ENCODE measurements at regions not wholly inside any gene's neighbourhood (a gene's known extent, or its start where the extent isn't known, plus 50 kb on each side); places are given as distances from the start of the nearest gene placed in this dataset.

DNA sequence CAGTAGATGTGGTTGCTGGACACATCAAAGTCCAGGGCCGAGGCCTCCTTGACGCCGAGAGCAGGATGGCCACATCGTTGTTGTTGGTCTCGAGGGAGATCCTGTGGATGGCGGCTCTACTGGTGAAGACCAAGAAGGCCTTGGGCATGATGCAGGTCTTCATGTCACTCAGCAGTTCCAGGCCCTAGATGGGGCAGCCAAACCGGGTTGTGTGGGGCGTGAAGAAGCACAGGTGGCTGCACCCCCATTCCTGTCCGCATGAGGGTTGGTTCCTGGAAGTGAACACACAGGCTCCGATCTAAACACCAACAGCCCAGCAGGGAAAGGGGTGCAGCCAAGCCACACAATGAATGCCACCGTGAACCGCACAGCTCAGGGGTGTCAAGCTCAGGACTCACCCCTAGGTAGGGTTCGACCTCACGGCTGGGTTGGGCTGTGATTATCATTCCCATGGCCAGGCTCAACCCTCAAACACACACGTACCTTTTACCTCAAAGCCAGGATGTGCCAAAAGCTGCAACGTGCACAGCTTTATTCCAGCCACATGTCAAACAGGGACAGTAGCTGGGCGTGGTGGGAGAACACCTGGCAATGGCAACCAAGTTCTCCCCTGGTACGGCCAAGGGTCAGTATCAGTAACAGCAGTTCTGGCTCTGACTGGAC lies 132.3 kb downstream of the CRYBB2 start:
- no peak for DNase-seq

DNA sequence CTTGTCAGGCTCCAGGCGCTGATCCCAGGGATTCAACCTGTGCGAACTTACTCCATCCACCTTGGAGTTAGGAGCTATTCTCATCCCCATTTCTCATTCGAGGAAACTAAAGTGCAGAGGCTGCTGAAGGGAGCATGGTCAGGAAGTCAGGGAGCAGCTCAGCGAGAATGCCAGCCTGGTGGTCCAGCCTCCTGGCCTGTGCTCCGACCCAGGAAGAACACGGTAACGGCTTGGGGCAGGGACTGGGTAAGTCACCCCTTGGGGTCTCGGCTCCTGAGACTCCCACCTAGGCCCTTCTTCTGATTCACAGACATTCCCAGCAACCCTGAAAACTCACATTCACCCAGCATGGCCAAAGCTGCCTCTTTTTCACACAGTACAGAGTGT lies 132.8 kb downstream of the CRYBB2 start:
- no peak for DNase-seq

DNA sequence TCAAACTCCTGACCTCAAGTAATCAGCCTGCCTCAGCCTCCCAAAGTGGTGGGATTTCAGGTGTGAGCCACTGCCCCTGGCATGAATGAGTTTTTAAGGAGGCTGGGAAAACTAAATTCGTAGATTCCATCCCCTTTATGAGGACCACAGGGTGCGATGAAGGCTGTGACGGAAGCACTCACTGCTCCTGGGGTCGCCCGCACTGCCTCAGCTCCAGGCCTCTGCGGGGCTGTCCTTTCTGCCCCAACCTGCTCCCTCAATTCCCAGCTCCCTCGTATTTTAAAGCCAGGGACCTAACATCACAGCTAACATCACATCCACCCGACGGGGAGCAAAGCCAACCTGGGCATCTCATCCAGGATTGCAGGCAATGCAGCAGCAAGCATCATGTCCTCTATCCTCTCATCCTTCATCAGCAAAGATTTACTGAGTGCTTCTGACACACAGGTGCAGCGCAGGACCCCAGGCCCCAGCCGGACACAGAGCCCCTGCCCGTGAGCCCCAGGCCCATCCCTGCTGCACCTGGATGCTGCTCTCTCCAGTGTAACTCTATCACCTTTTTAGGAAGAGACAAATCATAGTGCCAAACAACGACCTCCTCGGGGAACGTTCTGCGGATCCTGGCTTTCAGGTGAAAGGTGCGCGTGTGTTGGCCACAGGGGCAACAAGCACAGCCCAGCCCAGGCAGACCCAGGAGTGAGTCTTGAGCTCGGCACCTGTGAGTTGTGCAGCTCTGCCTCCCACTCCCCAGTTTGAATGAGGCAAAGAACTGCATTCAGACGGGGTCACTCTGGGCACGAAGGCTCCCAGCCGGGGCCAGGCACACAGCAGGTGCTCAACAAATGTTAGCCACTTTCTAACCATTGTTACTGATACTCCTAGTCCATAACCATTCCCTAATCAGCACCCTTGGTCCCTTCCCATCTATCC lies 134.3 kb downstream of the CRYBB2 start:
- DNase-seq = no peak

DNA sequence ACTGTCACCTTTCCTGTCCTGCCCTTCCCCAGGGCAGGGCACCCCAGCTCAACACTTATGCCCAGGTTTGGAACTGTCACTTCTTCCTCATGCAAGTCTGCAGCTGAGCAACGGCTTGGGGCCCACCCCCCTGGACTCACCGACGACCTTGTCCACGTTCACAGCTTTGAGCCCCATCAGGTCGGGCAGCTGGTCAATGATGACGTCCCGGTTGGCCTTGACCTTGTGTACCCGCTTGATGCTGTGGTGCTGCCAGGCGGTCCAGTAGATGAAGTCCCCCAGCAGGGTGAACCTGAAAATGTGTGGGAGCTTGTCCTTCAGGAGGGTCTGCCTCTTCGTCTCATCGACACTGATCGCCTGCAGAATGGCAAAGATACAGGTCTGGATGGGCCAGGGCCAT lies 135.0 kb downstream of the CRYBB2 start:
- no peak for DNase-seq

DNA sequence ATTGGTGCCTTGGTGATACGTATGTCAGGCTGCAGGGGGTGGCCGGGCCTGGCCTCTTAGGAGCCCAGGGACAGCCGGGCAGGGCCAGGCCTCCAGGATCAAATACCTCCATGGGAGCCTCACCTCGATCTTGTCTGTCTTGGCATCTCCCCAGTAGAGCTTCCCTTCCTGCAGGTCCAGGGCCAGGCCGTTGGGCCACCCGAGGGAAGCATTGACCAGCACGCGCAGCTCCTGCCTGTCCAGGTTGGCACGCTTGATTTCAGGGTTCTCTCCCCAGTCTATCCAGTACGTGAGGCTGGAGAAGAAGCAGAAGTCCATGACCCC lies 137.7 kb downstream of the CRYBB2 start:
- no peak for DNase-seq

GRCh38 chr22:25357606-25358420 lies 138.4 kb downstream of the CRYBB2 start:
- DNase-seq = no peak

DNA sequence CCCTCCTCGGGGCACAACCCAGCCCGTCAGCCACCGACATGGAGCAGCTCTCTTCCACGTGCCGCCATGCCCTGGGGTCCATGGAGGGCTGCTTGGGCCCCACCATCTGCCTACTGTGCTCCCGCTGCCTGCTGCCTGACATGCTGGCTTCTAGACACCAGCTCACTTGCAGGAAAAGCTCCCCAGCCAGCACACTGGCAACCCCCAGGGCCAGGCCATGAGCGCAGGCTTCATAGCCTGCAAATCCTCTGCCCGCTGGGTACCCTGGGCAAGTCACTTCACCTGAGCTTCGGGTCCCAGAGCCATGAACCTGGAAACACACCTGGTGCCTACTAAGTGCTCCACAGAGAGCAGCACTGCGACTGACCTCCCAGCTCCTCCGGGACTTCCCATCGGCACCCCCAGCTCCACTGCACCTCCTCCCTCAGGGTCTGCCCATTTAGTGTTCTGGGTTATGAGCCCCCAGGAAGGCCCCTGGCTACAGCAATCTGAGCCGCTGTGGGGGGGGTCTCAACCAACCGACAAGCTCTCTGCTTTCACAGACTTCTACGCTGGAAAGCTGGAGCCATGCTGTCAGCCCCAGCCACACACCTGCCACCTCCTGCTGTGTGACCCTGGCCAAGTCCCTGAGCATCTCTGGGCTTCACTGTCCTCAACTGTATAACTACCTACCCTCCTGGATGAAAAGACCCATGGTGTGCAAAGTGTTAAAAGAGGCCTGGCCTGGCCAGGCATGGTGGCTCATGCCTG lies 139.2 kb downstream of the CRYBB2 start:
- no peak for DNase-seq

- DNase-seq = no peak
Observed at GRCh38 chr22:25359601-25360261, 140.3 kb downstream of the CRYBB2 start.

DNA sequence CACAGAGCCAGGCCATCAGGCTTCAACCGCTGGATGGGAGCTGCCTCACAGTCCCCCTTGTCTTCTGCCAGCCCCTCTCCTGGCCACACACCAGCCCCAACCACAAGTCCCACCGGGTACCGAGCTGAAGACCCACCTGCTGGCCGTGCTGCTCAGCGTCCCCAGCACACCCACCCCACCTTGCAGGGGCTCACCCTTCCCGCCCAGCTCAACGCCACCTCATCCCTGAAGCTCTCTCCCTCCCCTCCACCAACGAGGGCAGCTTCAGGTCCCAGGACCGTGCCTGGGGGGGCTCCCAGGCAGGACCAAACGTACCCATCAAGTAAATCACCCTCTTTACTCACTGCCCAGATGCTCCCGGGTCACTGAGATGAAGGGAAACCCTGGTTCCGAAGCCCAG lies 141.0 kb downstream of the CRYBB2 start:
- no peak for DNase-seq

DNA sequence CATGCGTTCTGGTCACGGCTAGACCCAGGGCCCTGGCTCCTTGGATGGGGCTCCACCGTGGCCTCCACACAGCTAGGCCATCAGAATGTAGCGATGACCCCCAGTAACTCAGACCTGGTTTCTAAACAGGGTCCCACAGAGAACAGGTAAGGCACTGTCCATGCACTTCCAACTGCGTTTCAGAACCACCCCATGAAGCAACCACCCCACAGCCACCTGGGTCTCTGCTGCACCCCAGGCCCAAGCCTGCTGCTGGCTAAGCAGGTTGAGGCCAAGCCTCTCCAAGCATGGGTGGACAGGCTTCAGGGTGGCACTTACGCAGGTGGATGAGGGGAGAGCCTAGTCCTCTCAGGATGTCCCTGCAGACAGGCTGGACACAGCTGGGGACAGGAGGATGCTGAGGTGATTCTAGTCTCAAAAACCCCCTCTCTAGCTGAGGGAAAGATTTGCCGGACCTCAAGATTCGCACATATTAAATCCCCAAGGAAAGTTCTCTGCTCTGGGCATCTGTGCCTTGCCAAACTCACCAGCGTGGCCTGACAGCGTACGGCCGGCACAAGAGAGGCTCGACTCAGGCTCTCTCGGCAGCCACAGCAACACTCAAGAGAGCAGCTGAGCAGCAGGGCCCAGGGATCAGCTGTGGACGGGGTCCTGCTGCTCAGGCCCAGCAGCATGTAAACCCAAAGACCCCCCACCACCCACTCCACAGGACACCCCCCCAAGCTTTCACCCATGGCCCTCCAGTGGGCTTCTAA lies 141.6 kb downstream of the CRYBB2 start:
- DNase-seq = no peak

DNA sequence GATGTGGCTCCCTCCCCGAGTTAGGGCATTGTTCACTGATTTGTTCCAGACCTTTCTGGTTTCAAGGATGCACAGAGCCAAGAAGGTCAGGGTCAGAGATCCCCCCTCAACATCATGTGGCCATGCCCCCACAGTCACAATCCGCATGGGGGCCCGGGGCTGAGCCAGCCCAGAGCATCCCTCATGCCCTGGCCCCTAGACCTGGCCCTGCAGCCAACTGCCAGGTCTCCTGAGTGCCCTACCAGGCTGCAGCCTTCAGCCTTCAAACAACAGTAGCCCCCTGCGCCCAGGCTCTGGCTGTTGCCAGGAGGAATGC lies 142.4 kb downstream of the CRYBB2 start:
- no peak for DNase-seq

GRCh38 chr22:25362215-25362882 lies 142.9 kb downstream of the CRYBB2 start:
- peak; percentile 63 for DNase-seq

DNA sequence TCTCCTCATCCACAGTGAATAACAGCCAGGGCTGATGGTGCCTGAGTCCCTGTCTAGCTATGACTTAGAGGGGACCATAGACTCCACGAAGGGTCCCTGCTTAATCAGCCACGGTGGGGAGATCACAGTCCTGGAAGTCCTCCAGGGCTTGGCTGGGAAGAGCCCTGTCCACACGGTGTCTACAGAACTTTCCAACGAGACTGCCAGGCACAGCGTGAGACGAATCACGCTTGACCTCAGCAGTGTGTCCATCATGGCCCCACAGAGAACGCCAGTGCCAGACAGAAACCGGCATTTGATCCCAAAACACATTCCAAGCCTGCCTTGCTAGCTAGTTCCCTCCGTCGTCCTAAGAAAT lies 143.4 kb downstream of the CRYBB2 start:
- DNase-seq = no peak

- DNase-seq = no peak
Observed at GRCh38 chr22:25363474-25363873, 144.0 kb downstream of the CRYBB2 start.

GRCh38 chr22:25364281-25364680 lies 144.8 kb downstream of the CRYBB2 start:
- DNase-seq = no peak

DNA sequence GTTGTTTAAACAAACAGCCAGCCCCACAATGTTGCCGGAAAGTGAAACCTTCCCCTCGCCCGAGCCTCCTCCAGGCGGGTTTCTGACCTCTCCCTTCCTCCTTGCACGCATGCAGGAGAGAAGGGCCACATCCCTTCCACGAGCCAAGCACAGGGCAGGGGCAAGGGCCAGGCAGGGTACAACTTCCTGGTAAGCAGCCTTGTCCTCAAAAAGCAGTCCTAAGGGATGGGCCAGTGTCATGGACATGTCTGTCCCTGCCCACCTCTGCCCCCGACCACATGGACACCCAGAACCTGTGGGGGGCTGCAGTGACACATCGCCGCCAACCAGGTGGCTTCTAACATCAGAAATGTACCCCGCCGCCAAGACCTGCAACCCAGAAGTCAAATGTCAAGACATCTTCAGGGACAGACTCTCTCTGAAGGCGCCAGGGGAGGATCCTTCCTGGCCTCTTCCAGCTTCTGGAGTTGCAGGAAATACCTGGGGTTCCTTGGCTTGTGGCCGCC lies 145.3 kb downstream of the CRYBB2 start:
- DNase-seq = no peak

GRCh38 chr22:25365491-25366261 lies 146.2 kb downstream of the CRYBB2 start:
- no peak for DNase-seq

GRCh38 chr22:25366408-25366807 lies 147.0 kb downstream of the CRYBB2 start:
- no peak for DNase-seq

DNA sequence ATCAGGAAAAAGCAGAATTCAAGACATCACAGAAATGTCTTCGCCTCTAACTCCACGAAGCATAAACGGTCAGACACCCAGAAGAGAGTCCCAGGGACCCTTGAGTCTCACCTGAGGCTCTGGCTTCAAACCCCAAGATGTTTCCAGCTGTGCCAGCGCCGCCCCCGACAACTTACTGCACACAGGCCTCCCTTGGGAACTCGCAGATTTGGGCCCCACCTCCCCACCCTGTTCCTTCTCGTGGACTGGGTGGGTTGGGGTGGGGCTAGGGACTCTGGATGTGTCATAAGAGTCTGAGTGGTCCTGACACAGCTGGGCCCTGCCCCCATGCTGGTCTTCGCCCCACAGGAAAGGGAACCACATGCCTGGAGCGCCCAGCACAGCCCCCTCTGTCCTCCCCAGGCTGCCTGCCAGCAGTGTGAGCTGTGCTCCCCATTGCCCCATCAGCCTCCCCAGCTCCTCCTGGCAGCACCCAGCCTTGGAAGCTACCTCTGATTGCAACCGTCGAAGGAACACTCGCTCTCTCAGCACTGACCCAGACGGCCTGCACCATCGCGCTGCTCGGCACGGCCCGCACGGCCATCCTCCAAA lies 147.5 kb downstream of the CRYBB2 start:
- DNase-seq = no peak

GRCh38 chr22:25367756-25368155 lies 148.3 kb downstream of the CRYBB2 start:
- no peak for DNase-seq

All from CD4-positive, alpha-beta T cell treated with Interleukin-21 for 1 hour (primary cell).